Stimulated activated naive CD8-positive, alpha-beta T cell treated with anti-CD3 and anti-CD28 coated beads, Interleukin-15, Interleukin-2, amounts not matched to agents 100 ng/mL and 50 ng/mL, for 24 hours (primary cell): ENCODE measurements at regions not wholly inside any gene's neighbourhood (a gene's known extent, or its start where the extent isn't known, plus 50 kb on each side); places are given as distances from the start of the nearest gene placed in this dataset.

Experiments
- H3K27ac Mint-ChIP-seq: one replicate; pipeline ENCODE4 v1.8.0; 2021; ENCODE audit warnings: mild to moderate bottlenecking, mixed read lengths
- H3K27me3 Mint-ChIP-seq: one replicate; pipeline ENCODE4 v1.8.0; 2021; ENCODE audit warnings: mixed read lengths
- H3K36me3 Mint-ChIP-seq: one replicate; pipeline ENCODE4 v1.8.0; 2021; ENCODE audit warnings: low read depth, mixed read lengths
- H3K4me1 Mint-ChIP-seq: one replicate; pipeline ENCODE4 v1.8.0; 2021; ENCODE audit warnings: low read depth, mixed read lengths
- H3K4me3 Mint-ChIP-seq: one replicate; pipeline ENCODE4 v1.8.0; 2021; ENCODE audit warnings: mild to moderate bottlenecking, mixed read lengths
- H3K9me3 Mint-ChIP-seq: one replicate; pipeline ENCODE4 v1.8.0; 2021; ENCODE audit warnings: mixed read lengths

DNA sequence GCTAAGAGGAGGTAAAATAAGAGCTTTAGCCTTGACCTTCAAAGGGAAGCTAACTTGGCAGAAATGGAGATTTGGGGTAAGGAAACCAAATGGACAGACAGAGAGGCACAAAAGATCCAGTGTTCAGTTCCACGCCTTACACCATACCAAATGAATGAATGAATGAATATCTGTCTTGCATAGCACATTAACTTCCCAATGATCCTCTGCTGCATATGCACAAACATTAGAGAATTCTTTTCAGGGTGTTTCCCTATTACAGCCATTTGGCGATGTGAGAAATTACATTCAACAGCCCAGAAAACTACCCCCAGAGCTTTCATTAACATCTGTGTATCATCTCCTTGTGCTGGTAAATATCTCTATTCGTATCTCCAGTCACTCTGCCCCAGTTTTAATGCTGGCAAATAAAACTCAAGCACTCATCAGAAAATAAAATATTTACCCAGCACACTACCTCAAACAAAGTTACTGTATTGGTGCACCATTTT lies 1056.2 kb downstream of the SORCS3 start:
- H3K27me3 Mint-ChIP-seq: no peaks in the 10 kb centered on the region
- H3K9me3 Mint-ChIP-seq: no peaks in the 10 kb centered on the region
- no peaks in the 10 kb centered on the region for H3K36me3 Mint-ChIP-seq
- H3K4me3 Mint-ChIP-seq: no peak overlapping the region
- no peak overlapping the region for H3K27ac Mint-ChIP-seq
- no peaks in the 10 kb centered on the region for H3K4me1 Mint-ChIP-seq

DNA sequence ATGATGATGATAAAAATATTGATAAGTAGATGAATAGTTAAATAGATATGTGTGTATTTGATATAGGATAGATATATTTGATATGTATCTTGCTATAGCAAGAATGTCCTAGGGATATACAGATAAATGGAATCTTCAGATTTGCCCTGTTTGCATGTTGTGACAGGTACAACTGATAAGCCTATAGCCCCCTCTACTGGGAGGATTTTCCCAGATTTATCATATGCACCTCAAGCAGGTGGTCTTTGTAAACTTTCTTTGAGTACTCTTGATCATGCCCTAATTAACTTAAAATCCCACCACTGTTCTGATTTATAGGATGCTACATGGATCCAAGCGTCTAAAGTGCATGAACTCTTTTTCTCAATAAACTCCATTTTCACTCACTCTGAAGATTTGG lies 1050.7 kb downstream of the SORCS3 start:
- H3K9me3 Mint-ChIP-seq: no peaks in the 10 kb centered on the region
- no peak overlapping the region for H3K4me3 Mint-ChIP-seq
- no peak overlapping the region for H3K27ac Mint-ChIP-seq
- H3K36me3 Mint-ChIP-seq: no peaks in the 10 kb centered on the region
- H3K27me3 Mint-ChIP-seq: no peaks in the 10 kb centered on the region
- no peaks in the 10 kb centered on the region for H3K4me1 Mint-ChIP-seq

GRCh38 chr10:105682911-105683310 lies 1041.8 kb downstream of the SORCS3 start:
- peaks cover 26% of the 10 kb centered on the region for H3K9me3 Mint-ChIP-seq
- H3K27ac Mint-ChIP-seq: no peak overlapping the region
- H3K4me1 Mint-ChIP-seq: no peaks in the 10 kb centered on the region
- H3K36me3 Mint-ChIP-seq: no peaks in the 10 kb centered on the region
- H3K4me3 Mint-ChIP-seq: no peak overlapping the region
- no peaks in the 10 kb centered on the region for H3K27me3 Mint-ChIP-seq

GRCh38 chr10:105681051-105681450 lies 1040.0 kb downstream of the SORCS3 start:
- Mint-ChIP-seq H3K27ac (no peak overlapping the region), H3K9me3 (peaks cover 32% of the 10 kb centered on the region), H3K36me3 (no peaks in the 10 kb centered on the region), H3K4me3 (no peak overlapping the region), H3K27me3 (no peaks in the 10 kb centered on the region), H3K4me1 (no peaks in the 10 kb centered on the region)

DNA sequence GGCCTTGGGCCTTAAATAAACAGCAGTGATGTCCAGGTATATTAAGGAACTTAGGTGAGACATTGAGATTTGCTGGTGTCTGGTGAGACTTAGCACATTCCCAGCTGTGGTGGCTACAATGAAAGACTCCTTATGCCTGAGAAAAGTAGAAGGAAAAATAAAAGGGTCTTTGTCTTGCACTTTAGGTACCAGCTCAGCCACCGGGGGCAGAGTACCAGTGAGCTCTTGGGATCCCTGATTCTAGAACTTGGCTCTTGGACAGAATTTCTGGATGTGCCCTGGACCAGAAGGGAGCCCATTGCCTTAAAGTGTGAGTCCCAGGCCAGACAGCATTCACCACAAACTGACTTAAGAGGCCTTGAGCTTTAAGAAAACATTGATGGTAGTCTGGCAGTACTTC lies 1038.7 kb downstream of the SORCS3 start:
- no peaks in the 10 kb centered on the region for H3K27me3 Mint-ChIP-seq
- no peak overlapping the region for H3K4me3 Mint-ChIP-seq
- H3K9me3 Mint-ChIP-seq: peaks cover 38% of the 10 kb centered on the region
- no peaks in the 10 kb centered on the region for H3K36me3 Mint-ChIP-seq
- no peak overlapping the region for H3K27ac Mint-ChIP-seq
- H3K4me1 Mint-ChIP-seq: no peaks in the 10 kb centered on the region

- Mint-ChIP-seq H3K27me3 (no peaks in the 10 kb centered on the region), H3K27ac (no peak overlapping the region), H3K9me3 (peaks cover 34% of the 10 kb centered on the region), H3K4me3 (no peak overlapping the region), H3K4me1 (no peaks in the 10 kb centered on the region), H3K36me3 (no peaks in the 10 kb centered on the region)
Measured at GRCh38 chr10:105675333-105675732, 1034.2 kb downstream of the SORCS3 start.

DNA sequence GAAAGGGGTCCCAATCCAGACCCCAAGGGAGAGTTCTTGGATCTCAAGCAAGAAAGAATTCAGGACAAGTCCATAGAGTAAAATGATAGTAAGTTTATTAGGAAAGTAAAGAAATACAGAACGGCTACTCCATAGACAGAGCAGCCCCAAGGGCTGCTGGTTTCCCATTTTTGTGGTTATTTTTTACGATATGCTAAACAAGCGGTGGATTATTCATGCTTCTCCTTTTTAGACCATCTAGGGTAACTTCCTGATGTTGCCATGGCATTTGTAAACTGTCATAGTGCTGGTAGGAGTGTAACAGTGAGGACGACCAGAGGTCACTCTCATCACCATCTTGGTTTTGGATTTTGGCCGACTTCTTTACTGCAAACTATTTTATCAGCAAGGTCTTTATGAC lies 1033.4 kb downstream of the SORCS3 start:
- Mint-ChIP-seq H3K9me3 (peaks cover 34% of the 10 kb centered on the region), H3K4me3 (no peak overlapping the region), H3K36me3 (no peaks in the 10 kb centered on the region), H3K27me3 (no peaks in the 10 kb centered on the region), H3K4me1 (no peaks in the 10 kb centered on the region), H3K27ac (no peak overlapping the region)

- no peaks in the 10 kb centered on the region for H3K27me3 Mint-ChIP-seq
- H3K9me3 Mint-ChIP-seq: peaks cover 11% of the 10 kb centered on the region
- no peaks in the 10 kb centered on the region for H3K4me1 Mint-ChIP-seq
- no peak overlapping the region for H3K4me3 Mint-ChIP-seq
- H3K27ac Mint-ChIP-seq: no peak overlapping the region
- no peaks in the 10 kb centered on the region for H3K36me3 Mint-ChIP-seq
Measured at GRCh38 chr10:105658696-105659095, 1017.6 kb downstream of the SORCS3 start.

DNA sequence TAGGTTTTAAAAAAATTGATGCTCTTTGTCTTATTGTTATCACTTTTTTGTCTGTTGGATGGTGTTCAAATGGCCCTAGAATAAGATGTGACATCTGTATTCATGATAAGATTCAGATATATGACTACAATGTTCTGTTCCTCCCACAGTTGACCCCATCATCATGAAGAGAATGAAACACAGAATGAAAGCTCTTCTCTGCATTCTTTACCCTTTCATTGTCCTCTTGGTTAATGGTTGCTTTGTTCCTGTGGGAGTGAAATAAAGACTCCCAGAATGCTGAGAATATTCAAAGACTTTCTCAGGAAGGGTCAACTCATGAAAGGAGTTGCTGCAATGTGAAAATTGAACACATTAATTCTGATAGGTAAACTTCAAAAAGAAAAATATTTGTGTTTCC lies 1015.8 kb downstream of the SORCS3 start:
- no peaks in the 10 kb centered on the region for H3K27me3 Mint-ChIP-seq
- peaks cover 15% of the 10 kb centered on the region for H3K9me3 Mint-ChIP-seq
- H3K4me1 Mint-ChIP-seq: no peaks in the 10 kb centered on the region
- no peaks in the 10 kb centered on the region for H3K36me3 Mint-ChIP-seq
- H3K4me3 Mint-ChIP-seq: no peak overlapping the region
- H3K27ac Mint-ChIP-seq: no peak overlapping the region

- no peaks in the 10 kb centered on the region for H3K27me3 Mint-ChIP-seq
- H3K36me3 Mint-ChIP-seq: no peaks in the 10 kb centered on the region
- H3K9me3 Mint-ChIP-seq: peaks cover 8% of the 10 kb centered on the region
- no peak overlapping the region for H3K27ac Mint-ChIP-seq
- H3K4me3 Mint-ChIP-seq: no peak overlapping the region
- no peaks in the 10 kb centered on the region for H3K4me1 Mint-ChIP-seq
Measured at GRCh38 chr10:105650306-105650705, 1009.2 kb downstream of the SORCS3 start.

- H3K27ac Mint-ChIP-seq: no peak overlapping the region
Measured at GRCh38 chr10:105647354-105647753, 1006.3 kb downstream of the SORCS3 start.

GRCh38 chr10:105644978-105645377 lies 1003.9 kb downstream of the SORCS3 start:
- Mint-ChIP-seq H3K27me3 (no peaks in the 10 kb centered on the region), H3K9me3 (no peaks in the 10 kb centered on the region), H3K4me3 (no peak overlapping the region), H3K36me3 (no peaks in the 10 kb centered on the region), H3K27ac (no peak overlapping the region), H3K4me1 (no peaks in the 10 kb centered on the region)

More at GRCh38 chr10:105647354-105647753, 1006.3 kb downstream of the SORCS3 start:
- no peaks in the 10 kb centered on the region for H3K4me1 Mint-ChIP-seq
- H3K4me3 Mint-ChIP-seq: no peak overlapping the region
- H3K36me3 Mint-ChIP-seq: no peaks in the 10 kb centered on the region
- no peaks in the 10 kb centered on the region for H3K9me3 Mint-ChIP-seq
- no peaks in the 10 kb centered on the region for H3K27me3 Mint-ChIP-seq

- Mint-ChIP-seq H3K4me3 (no peak overlapping the region), H3K4me1 (no peaks in the 10 kb centered on the region), H3K9me3 (no peaks in the 10 kb centered on the region), H3K36me3 (no peaks in the 10 kb centered on the region), H3K27me3 (no peaks in the 10 kb centered on the region), H3K27ac (no peak overlapping the region)
Measured at GRCh38 chr10:105644559-105644958, 1003.5 kb downstream of the SORCS3 start.

- no peak overlapping the region for H3K27ac Mint-ChIP-seq
- no peaks in the 10 kb centered on the region for H3K4me1 Mint-ChIP-seq
- H3K9me3 Mint-ChIP-seq: no peaks in the 10 kb centered on the region
- H3K36me3 Mint-ChIP-seq: no peaks in the 10 kb centered on the region
- H3K27me3 Mint-ChIP-seq: no peaks in the 10 kb centered on the region
- no peak overlapping the region for H3K4me3 Mint-ChIP-seq
Measured at GRCh38 chr10:105644091-105644490, 1003.0 kb downstream of the SORCS3 start.

GRCh38 chr10:105643660-105644059 lies 1002.6 kb downstream of the SORCS3 start:
- H3K4me3 Mint-ChIP-seq: no peak overlapping the region
- H3K9me3 Mint-ChIP-seq: no peaks in the 10 kb centered on the region
- H3K27ac Mint-ChIP-seq: no peak overlapping the region
- no peaks in the 10 kb centered on the region for H3K27me3 Mint-ChIP-seq
- no peaks in the 10 kb centered on the region for H3K4me1 Mint-ChIP-seq
- no peaks in the 10 kb centered on the region for H3K36me3 Mint-ChIP-seq

DNA sequence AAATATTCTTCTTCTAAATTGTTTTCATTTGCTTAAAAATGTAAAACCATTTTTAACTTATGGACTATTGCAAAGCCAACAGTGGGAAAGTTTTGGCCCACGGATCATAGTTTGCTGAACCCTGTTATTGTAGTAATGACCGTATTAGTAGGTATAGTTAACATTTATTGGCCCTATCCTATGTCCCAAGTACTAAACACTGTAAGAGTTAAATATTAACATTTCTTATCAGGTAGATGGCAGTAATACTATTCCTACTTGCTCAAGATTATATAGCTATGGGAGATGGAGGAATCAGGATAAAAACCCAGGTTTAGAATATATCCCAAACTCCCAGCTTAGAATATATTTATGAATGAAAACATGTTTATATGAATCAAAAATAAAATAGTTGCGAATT lies 993.2 kb downstream of the SORCS3 start:
- H3K4me1 Mint-ChIP-seq: no peaks in the 10 kb centered on the region
- H3K27me3 Mint-ChIP-seq: no peaks in the 10 kb centered on the region
- no peak overlapping the region for H3K4me3 Mint-ChIP-seq
- H3K27ac Mint-ChIP-seq: no peak overlapping the region
- peaks cover 11% of the 10 kb centered on the region for H3K9me3 Mint-ChIP-seq
- no peaks in the 10 kb centered on the region for H3K36me3 Mint-ChIP-seq
